HG02884 (cell line): ENCODE measurements at regions not wholly inside any gene's neighbourhood (a gene's known extent, or its start where the extent isn't known, plus 50 kb on each side); places are given as distances from the start of the nearest gene placed in this dataset.

Experiments
- ATAC-seq: cut with Tn5 transposase; IDR thresholded peaks from one replicate; pipeline ENCODE4 v1.9.1; 2021; ENCODE audit warnings: mild to moderate bottlenecking, moderate library complexity; ENCODE audit not compliant: unreplicated experiment

DNA sequence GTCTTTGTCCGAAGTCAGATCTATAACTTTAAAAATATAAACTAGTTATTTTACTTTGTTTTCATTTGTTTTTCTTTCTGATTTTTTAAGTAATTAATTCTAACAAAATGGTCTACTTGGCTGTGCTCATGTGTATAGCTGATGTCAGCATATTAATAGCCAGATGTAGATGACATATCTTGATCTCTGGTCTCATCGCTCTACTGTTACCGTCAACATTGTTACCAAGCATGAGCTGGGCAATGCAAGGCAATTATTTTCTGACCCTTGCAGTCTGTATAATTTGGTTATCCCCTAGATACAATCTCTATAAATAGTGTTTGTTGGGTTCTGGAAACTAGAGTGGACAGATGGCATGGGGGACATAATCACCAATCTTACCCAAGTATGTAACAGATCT lies 151.6 kb upstream of the PTPRK start:
- no peak for ATAC-seq

- no peak for ATAC-seq
These were observed 147.0 kb upstream of the PTPRK start for GRCh38 chr6:128667339-128667858.

DNA sequence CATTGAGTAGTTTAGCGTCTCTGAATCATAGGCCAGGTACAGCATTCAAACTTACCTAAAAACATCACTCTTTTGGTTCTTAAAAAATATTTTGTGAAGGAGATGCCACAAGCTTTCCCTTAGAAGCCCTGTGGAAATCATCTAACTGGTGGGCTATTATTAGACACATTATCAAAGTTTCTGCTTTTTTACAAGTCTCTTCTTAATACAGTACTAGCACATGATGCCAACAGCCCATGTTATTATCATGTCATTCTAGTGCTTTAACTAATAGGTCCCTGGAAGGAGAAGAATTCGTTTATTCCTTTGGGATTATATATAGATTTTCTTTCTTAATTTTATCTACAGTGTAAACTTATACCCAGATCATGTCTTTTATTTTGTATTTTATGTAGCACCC lies 146.0 kb upstream of the PTPRK start:
- ATAC-seq, result no peak

GRCh38 chr6:128663238-128663637 lies 142.8 kb upstream of the PTPRK start:
- ATAC-seq, result no peak

- no peak for ATAC-seq
These were observed 139.7 kb upstream of the PTPRK start for GRCh38 chr6:128659878-128660622.

DNA sequence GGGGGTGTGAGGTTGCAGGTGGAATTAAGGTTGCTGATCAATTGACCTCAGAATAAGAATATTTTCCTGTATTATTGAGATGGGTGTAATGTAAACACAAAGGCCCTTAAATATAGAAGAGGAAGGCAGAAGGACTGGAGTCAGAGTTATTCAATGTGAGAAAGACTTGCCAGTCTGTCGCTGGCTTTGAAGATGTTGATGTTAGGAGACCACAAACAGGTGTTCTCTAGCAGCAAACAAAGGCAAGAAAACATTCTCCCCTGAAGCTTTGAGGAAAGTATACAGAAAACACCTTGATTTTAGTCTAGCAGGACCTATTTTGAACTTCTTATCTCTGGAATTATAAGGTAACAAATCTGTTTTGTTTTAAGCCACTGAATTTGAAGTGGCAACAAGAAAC lies 138.9 kb upstream of the PTPRK start:
- no peak for ATAC-seq

DNA sequence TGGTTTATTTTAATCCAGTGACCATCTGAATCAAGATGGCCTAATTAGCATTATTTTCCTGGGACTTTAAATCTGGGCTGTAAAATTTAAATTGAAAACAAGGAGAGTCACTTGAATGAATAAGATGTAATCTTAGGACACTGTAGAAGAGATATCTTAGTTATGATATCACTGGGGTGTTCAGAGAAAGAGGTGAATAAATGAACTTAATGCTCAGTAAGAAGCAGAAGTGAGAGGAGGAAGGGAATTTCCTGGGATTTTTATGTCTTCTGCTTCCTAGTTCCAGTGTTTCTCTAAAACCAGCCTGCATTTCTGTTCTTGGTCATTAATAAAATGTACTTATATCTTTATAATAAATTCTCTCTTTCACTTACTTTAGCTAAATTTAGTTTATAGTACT lies 136.8 kb upstream of the PTPRK start:
- ATAC-seq, result peak; percentile 44

- peak; percentile 82 for ATAC-seq
These were observed 135.6 kb upstream of the PTPRK start for GRCh38 chr6:128655978-128656498.

DNA sequence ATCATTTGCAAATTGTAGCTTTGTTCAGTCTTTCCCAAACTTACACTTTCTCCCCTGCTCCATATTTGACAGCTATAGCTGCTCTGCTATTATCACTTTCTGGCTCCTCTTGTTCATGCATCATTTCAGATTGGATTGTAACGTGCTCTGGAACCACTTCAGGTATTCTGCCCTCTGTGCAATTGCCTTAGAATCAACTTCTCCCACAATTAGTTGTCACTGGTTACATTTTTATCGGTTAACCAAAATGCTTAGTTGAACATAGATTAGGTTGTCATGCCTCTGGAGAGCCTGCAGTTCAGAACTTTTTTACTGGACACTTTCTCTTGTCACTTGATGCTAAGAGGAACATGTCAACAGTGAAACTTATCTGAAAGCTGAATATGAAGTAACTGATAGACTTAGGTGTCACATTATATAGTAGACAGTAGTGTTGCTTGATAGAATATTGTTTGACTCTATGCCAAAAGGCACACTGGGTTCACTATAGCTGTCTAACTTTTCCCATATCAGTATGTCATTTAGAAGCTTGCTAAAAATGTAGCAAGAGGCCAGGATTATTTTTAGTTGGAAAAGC lies 127.7 kb upstream of the PTPRK start:
- ATAC-seq, result no peak

DNA sequence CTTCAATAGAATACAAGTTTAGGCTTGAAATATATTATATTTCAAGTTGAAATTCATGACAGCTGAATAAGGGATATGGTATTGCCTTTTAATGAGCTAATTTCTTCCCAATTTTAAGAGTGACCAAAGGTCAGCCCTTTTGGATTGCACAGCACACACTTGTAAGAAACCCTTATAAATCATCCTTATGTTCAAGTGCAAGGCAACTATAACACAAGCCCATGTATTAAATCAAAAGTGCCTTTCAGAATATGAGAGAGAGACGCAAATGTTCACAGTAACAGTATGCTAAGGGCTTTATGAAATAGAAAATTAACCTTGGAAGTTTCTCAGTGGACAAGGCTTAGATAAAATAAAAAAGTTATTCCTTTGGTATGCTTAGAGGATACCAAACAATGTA lies 121.7 kb upstream of the PTPRK start:
- no peak for ATAC-seq

DNA sequence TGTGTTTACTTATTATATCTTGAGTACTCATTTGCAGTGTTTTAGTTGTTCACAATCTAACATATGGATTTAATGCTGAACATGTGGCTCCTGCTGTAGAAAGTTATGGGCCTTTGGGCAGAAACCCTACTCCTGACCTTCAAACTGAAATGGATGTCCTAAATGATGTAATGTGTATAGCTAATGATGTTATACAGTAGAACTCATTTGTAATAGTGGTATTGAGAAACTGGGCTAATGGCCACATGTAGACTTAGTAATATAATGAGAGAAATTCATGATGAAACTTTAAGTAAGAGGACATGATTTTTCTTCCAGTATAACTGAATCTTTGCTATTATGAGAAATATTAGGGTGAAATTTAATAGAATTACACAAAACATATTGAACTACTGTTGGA lies 121.3 kb upstream of the PTPRK start:
- no peak for ATAC-seq

- ATAC-seq, result no peak
These were observed 118.4 kb upstream of the PTPRK start for GRCh38 chr6:128638817-128639216.

GRCh38 chr6:128635219-128635618 lies 114.8 kb upstream of the PTPRK start:
- ATAC-seq, result no peak

DNA sequence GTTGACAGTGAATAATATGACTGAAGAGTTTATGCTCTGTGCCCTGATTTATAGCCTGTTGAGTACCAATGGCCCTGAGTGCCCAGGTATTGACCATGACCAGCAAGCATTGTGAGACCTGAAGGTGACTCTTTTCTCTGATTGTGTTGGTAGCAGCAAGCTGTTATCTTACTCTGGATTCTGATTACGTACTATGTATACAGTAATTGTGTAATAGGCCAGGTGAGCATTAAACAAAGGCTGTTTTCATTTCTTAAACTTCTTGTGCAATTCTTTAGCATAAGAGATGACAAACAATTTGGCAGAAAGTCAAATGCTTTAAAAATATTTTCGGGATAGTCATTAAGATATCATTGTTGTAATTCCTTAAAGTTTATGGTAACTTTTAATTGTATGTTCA lies 111.7 kb upstream of the PTPRK start:
- ATAC-seq, result no peak

- no peak for ATAC-seq
These were observed 110.6 kb upstream of the PTPRK start for GRCh38 chr6:128631031-128631430.

DNA sequence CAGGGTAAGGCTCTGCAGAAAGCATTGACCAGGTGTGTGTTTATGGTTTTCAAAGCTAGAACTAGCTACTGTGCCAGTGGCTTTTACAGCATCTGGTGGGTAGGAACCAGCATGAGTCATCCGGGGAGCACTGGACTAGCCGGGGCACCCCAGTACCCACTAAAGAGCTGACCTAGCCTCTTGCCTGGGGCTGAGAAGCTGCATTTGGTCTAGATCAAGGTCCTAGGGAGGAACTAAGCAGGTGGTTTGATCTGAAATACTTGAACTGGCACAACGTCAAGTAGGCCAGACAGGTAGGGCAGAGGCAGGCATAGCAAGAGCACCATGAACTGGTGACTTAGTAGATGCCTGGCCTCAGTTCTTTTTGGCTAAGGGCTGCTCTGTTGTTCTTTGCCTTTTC lies 109.8 kb upstream of the PTPRK start:
- ATAC-seq, result no peak

DNA sequence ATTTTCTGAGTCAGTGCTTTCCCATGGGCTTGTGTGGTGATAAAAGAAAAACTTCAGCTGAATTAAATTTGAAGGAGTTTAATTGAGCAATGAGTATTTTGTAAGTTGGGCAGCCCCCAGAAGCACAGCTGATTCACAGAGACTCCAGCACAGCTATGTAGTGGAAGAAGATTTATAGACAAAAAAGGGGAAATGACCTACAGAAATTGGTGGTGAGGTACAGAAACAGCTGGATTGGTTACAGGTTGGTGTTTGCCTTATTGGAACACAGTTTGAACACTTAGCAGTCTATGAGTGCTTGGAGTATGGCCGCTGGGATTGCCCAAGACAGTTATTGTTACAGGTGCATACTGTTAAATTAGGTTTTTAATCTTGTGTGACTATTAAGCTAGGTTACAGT lies 96.9 kb upstream of the PTPRK start:
- no peak for ATAC-seq

GRCh38 chr6:128616342-128616741 lies 95.9 kb upstream of the PTPRK start:
- no peak for ATAC-seq

DNA sequence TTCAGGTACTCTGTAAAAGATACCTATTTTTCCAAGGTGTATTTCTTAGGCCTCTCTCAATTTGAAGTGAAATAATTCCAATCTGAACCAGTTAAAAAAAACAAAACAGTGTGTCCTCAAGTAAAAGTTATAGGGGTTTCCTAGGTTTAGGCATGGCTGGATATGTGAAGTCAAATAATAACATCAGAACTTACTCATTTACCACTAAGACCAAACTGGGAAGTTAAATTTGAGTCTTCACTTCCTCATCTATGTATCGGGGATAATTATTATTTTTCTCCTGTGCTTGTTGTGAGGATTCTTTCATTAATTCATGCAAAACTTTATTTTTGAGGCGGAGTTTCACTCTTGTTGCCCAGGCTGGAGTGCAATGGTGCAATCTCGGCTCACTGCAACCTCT lies 86.2 kb upstream of the PTPRK start:
- peak; percentile 74 for ATAC-seq

- no peak for ATAC-seq
These were observed 85.6 kb upstream of the PTPRK start for GRCh38 chr6:128605961-128606360.

GRCh38 chr6:128601060-128601459 lies 80.7 kb upstream of the PTPRK start:
- ATAC-seq, result no peak

GRCh38 chr6:128600397-128600951 lies 80.1 kb upstream of the PTPRK start:
- ATAC-seq, result peak; percentile 72
